Tibial nerve (tissue), 4 donors: ENCODE measurements at regions not wholly inside any gene's neighbourhood (a gene's known extent, or its start where the extent isn't known, plus 50 kb on each side); places are given as distances from the start of the nearest gene placed in this dataset.

Source experiments
- DNase-seq, 2 donors: peaks; one replicate each; pipeline ENCODE4 v3.0.0-alpha.2; 2019; ENCODE audit warnings: low spot score in 2 of 2
- H3K27ac ChIP-seq, 4 donors: fragments of 200-600 bp; sonication (generic) in 3 of 4; one replicate each; pipeline ENCODE4 v1.5.1; 2017 to 2019; ENCODE audit warnings: mild to moderate bottlenecking in 1 of 4
- H3K27me3 ChIP-seq, 2 donors: fragments of 200-600 bp; sonication (generic) in 1 of 2; one replicate each; pipeline versions ENCODE4 v1.5.1 to v1.6.0; 2017 to 2019
- H3K36me3 ChIP-seq, 3 donors: fragments of 200-600 bp; sonication (generic); one replicate each; pipeline ENCODE4 v1.5.1; 2018 to 2019
- H3K4me1 ChIP-seq, 4 donors: fragments of 200-600 bp; sonication (generic) in 3 of 4; one replicate each; pipeline ENCODE4 v1.5.1; 2017 to 2019
- H3K4me3 ChIP-seq, 4 donors: fragments of 200-600 bp; sonication (generic) in 3 of 4; one replicate each; pipeline ENCODE4 v1.5.1; 2017 to 2019; ENCODE audit warnings: mild to moderate bottlenecking in 1 of 4, moderate library complexity in 1 of 4
- H3K9me3 ChIP-seq, 4 donors: fragments of 200-600 bp; sonication (generic) in 3 of 4; one replicate each; pipeline ENCODE4 v1.5.1; 2017 to 2019
- CTCF ChIP-seq, 5 experiments: fragments of 200-600 bp in 3 of 5; fragments of 450-650 bp in 2 of 5; sonication (generic) in 3 of 5; IDR thresholded peaks; one replicate each; pipeline ENCODE4 v1.5.1; 2016 to 2019; ENCODE audit warnings: antibody characterized with exemption in 5 of 5, mild to moderate bottlenecking in 3 of 5, moderate library complexity in 2 of 5
- EP300 ChIP-seq, 2 donors: sonication (generic); formaldehyde crosslinking; IDR thresholded peaks; one replicate each; pipeline ENCODE4 v1.6.1; 2017; ENCODE audit warnings: antibody characterized with exemption in 2 of 2, mild to moderate bottlenecking in 1 of 2
- POLR2A ChIP-seq, 2 donors: fragments of 450-650 bp; IDR thresholded peaks; one replicate each; pipeline ENCODE4 v1.6.1; 2017; ENCODE audit warnings: antibody characterized with exemption in 2 of 2, mild to moderate bottlenecking in 2 of 2, moderate library complexity in 2 of 2
- WGBS, 2 donors: methylation state at CpG; one replicate each; pipeline ENCODE4 v1.1.5; 2018; 5-methylcytosine and 5-hydroxymethylcytosine counted together

- Histone ChIP-seq H3K27me3 (no peaks in the 10 kb centered on the region), H3K9me3 (no peaks in the 10 kb centered on the region), H3K27ac (no peak overlapping the region), H3K36me3 (no peaks in the 10 kb centered on the region), H3K4me3 (no peak overlapping the region), H3K4me1 (no peaks in the 10 kb centered on the region)
- WGBS, 2 donors, result 83 to 89% methylated on average over 6 of the region's 6 CpGs
- no peak for DNase-seq
- TF ChIP-seq CTCF (IDR thresholded peaks at IDR 0.05), result no peak
- TF ChIP-seq POLR2A (IDR thresholded peaks at IDR 0.05), result no peak
- TF ChIP-seq EP300 (IDR thresholded peaks at IDR 0.05), result no peak
These were observed 210.4 kb downstream of the NECTIN3 start for GRCh38 chr3:111282024-111282423.

- Histone ChIP-seq H3K4me1 (no peaks in the 10 kb centered on the region), H3K4me3 (no peak overlapping the region), H3K27me3 (no peaks in the 10 kb centered on the region), H3K36me3 (no peaks in the 10 kb centered on the region), H3K27ac (no peak overlapping the region), H3K9me3 (no peaks in the 10 kb centered on the region)
- no peak for TF ChIP-seq CTCF (IDR thresholded peaks at IDR 0.05)
- no peak for TF ChIP-seq EP300 (IDR thresholded peaks at IDR 0.05)
- TF ChIP-seq POLR2A (IDR thresholded peaks at IDR 0.05), result no peak
- WGBS, 2 donors, result 66 to 67% methylated on average over 4 of the region's 4 CpGs
- no peak for DNase-seq
These were observed 211.5 kb downstream of the NECTIN3 start for GRCh38 chr3:111283165-111283564.

- 55 to 56% methylated on average over 4 of the region's 4 CpGs for WGBS, 2 donors
- Histone ChIP-seq H3K27me3 (no peaks in the 10 kb centered on the region), H3K36me3 (no peaks in the 10 kb centered on the region), H3K4me3 (no peak overlapping the region), H3K4me1 (no peaks in the 10 kb centered on the region), H3K9me3 (no peaks in the 10 kb centered on the region), H3K27ac (no peak overlapping the region)
- DNase-seq, result no peak
- no peak for TF ChIP-seq CTCF (IDR thresholded peaks at IDR 0.05)
- TF ChIP-seq POLR2A (IDR thresholded peaks at IDR 0.05), result no peak
- no peak for TF ChIP-seq EP300 (IDR thresholded peaks at IDR 0.05)
These were observed 213.0 kb downstream of the NECTIN3 start for GRCh38 chr3:111284503-111285183.

GRCh38 chr3:111285184-111285538 lies 213.5 kb downstream of the NECTIN3 start:
- no peak for DNase-seq
- Histone ChIP-seq H3K9me3 (no peaks in the 10 kb centered on the region), H3K36me3 (no peaks in the 10 kb centered on the region), H3K4me1 (no peaks in the 10 kb centered on the region), H3K27ac (no peak overlapping the region), H3K4me3 (no peak overlapping the region), H3K27me3 (no peaks in the 10 kb centered on the region)
- 88 to 92% methylated on average over 1 of the region's 1 CpG for WGBS, 2 donors
- TF ChIP-seq POLR2A (IDR thresholded peaks at IDR 0.05) (no peak), CTCF (IDR thresholded peaks at IDR 0.05) (no peak), EP300 (IDR thresholded peaks at IDR 0.05) (no peak)

- Histone ChIP-seq H3K27ac (no peak overlapping the region), H3K36me3 (no peaks in the 10 kb centered on the region), H3K9me3 (no peaks in the 10 kb centered on the region), H3K27me3 (no peaks in the 10 kb centered on the region), H3K4me1 (no peaks in the 10 kb centered on the region), H3K4me3 (no peak overlapping the region)
- 50 to 57% methylated on average over 4 of the region's 4 CpGs for WGBS, 2 donors
- DNase-seq, result no peak
- TF ChIP-seq EP300 (IDR thresholded peaks at IDR 0.05) (no peak), POLR2A (IDR thresholded peaks at IDR 0.05) (no peak), CTCF (IDR thresholded peaks at IDR 0.05) (no peak)
These were observed 214.1 kb downstream of the NECTIN3 start for GRCh38 chr3:111285694-111286093.
